Transverse colon (tissue), 4 donors: ENCODE measurements at regions not wholly inside any gene's neighbourhood (a gene's known extent, or its start where the extent isn't known, plus 50 kb on each side); places are given as distances from the start of the nearest gene placed in this dataset.

Experiments used
- DNase-seq: peaks from one replicate; pipeline ENCODE4 v3.0.0-alpha.2; 2019
- H3K27ac ChIP-seq, 4 donors: fragments of 200-600 bp; sonication (generic); 2 replicates each; pipeline ENCODE4 v1.5.1; 2016 to 2018; ENCODE audit warnings: inconsistent platforms in 4 of 4
- H3K27me3 ChIP-seq: fragments of 200-600 bp; sonication (generic); 2 replicates; pipeline ENCODE4 v1.5.1; 2017; ENCODE audit warnings: inconsistent platforms
- H3K36me3 ChIP-seq, 4 donors: fragments of 200-600 bp; sonication (generic); 2 replicates each; pipeline ENCODE4 v1.5.1; 2017 to 2019; ENCODE audit warnings: inconsistent platforms in 4 of 4
- H3K4me1 ChIP-seq, 4 donors: fragments of 200-600 bp; sonication (generic); 2 replicates each; pipeline ENCODE4 v1.5.1; 2017 to 2020; ENCODE audit warnings: inconsistent platforms in 4 of 4
- H3K4me3 ChIP-seq, 4 donors: fragments of 200-600 bp; sonication (generic); 1 replicate in 1 of 4; 2 replicates in 3 of 4; pipeline versions ENCODE4 v1.5.1 to v1.6.1; 2017 to 2019; ENCODE audit warnings: inconsistent platforms in 4 of 4
- H3K9me3 ChIP-seq, 2 donors: fragments of 200-600 bp; sonication (generic); 2 replicates each; pipeline ENCODE4 v1.5.1; 2017 to 2019; ENCODE audit warnings: inconsistent platforms in 2 of 2
- CTCF ChIP-seq, 5 experiments: fragments of 200-600 bp in 3 of 5; fragments of 450-650 bp in 2 of 5; sonication (generic) in 3 of 5; IDR thresholded peaks; 1 replicate in 2 of 5; 2 replicates in 3 of 5; pipeline ENCODE4 v1.5.1; 2016 to 2017; ENCODE audit warnings: antibody characterized with exemption in 5 of 5, inconsistent platforms in 3 of 5, mild to moderate bottlenecking in 2 of 5, moderate library complexity in 1 of 5
- EP300 ChIP-seq: sonication (generic); formaldehyde crosslinking; IDR thresholded peaks from one replicate; pipeline ENCODE4 v1.6.1; 2017; ENCODE audit warnings: antibody characterized with exemption, low read depth
- POLR2A ChIP-seq: fragments of 450-650 bp; IDR thresholded peaks from one replicate; pipeline ENCODE4 v1.6.1; 2016; ENCODE audit warnings: antibody characterized with exemption, mild to moderate bottlenecking, moderate library complexity
- POLR2AphosphoS5 ChIP-seq, 3 donors: sonication (generic); formaldehyde crosslinking; IDR thresholded peaks; one replicate each; pipeline ENCODE4 v1.6.1; 2016; ENCODE audit warnings: antibody characterized with exemption in 3 of 3
- WGBS, 2 donors: methylation state at CpG; one replicate each; pipeline ENCODE4 v1.1.5; 2018; ENCODE audit warnings: low coverage in 1 of 2; 5-methylcytosine and 5-hydroxymethylcytosine counted together
- in situ Hi-C, 4 donors: fragments of 200-750 bp; cut with MboI; loops; one replicate each; pipeline versions ENCODE4 v1.15.0 to v1.15.1; 2017; ENCODE audit warnings: low sequenced_read_pairs in 3 of 4, low pct_ligation_motif_present in 1 of 4, low pct_unique_long_range_greater_than_20kb in 1 of 4
- intact Hi-C: fragments of 100-400 bp; cut with DNase I; formaldehyde crosslinking; loops from one replicate; pipeline ENCODE4 v1.15.1; 2023; ENCODE audit warnings: low total_unique reads

GRCh38 chr20:24056491-24056890 is 67.9 kb upstream of the GGTLC1 start:
- Histone ChIP-seq H3K27me3 (no peaks in the 10 kb centered on the region), H3K27ac (no peak overlapping the region), H3K4me1 (no peaks in the 10 kb centered on the region), H3K4me3 (no peak overlapping the region), H3K9me3 (no peaks in the 10 kb centered on the region), H3K36me3 (no peaks in the 10 kb centered on the region)
- no peak for DNase-seq
- TF ChIP-seq POLR2AphosphoS5 (IDR thresholded peaks at IDR 0.05) (no peak), CTCF (IDR thresholded peaks at IDR 0.05) (no peak), EP300 (no peak), POLR2A (no peak)
- intact Hi-C loops (no loop called here), in situ Hi-C loops (no loop called here)
- 14 to 31% methylated on average over 1 of the region's 1 CpG for WGBS, 2 donors

GRCh38 chr20:24052599-24053275 is 64.2 kb upstream of the GGTLC1 start:
- no peak for DNase-seq
- TF ChIP-seq CTCF (IDR thresholded peaks at IDR 0.05) (no peak), POLR2AphosphoS5 (IDR thresholded peaks at IDR 0.05) (no peak), POLR2A (no peak), EP300 (no peak)
- WGBS, 2 donors = 91% methylated on average over 22 of the region's 23 CpGs; no CpG with 5 or more reads in 1 of the 2 donors
- no peaks in the 10 kb centered on the region for H3K36me3 ChIP-seq
- H3K4me3 ChIP-seq = no peak overlapping the region
- H3K4me1 ChIP-seq = no peaks in the 10 kb centered on the region
- no peaks in the 10 kb centered on the region for H3K27me3 ChIP-seq
- intact Hi-C loops (no loop called here), in situ Hi-C loops (no loop called here)
- H3K9me3 ChIP-seq = no peaks in the 10 kb centered on the region
- no peak overlapping the region for H3K27ac ChIP-seq

DNA sequence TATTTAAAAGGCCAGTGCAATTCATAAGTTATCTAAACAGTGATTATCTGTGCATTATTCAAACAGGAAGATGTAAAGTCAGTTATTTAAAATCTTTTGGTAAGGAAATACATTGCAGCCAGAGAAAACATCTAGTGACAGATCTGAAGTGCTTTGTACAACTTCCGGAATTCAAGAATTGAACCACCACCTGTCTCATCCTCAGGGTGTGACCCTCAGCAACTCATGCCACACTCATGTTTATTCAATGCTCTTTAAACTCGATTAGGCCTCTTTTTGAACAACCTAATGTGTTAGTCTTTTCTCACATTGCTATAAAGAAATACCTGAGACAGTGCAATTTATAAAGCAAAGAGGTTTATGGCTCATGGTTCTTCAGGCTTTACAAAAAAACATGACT is 62.6 kb upstream of the GGTLC1 start:
- intact Hi-C loops (no loop called here), in situ Hi-C loops (no loop called here)
- Histone ChIP-seq H3K27ac (no peak overlapping the region), H3K27me3 (no peaks in the 10 kb centered on the region), H3K4me3 (no peak overlapping the region), H3K36me3 (no peaks in the 10 kb centered on the region), H3K4me1 (no peaks in the 10 kb centered on the region), H3K9me3 (no peaks in the 10 kb centered on the region)
- WGBS, 2 donors = 46 to 69% methylated on average over 2 of the region's 2 CpGs
- no peak for TF ChIP-seq EP300
- no peak for TF ChIP-seq POLR2A
- TF ChIP-seq POLR2AphosphoS5 (IDR thresholded peaks at IDR 0.05) = no peak
- no peak for TF ChIP-seq CTCF (IDR thresholded peaks at IDR 0.05)
- DNase-seq = no peak

- in situ Hi-C loops = no loop called here
- TF ChIP-seq CTCF (IDR thresholded peaks at IDR 0.05) = no peak
- no peak for TF ChIP-seq EP300
- TF ChIP-seq POLR2A = no peak
- no peak for TF ChIP-seq POLR2AphosphoS5 (IDR thresholded peaks at IDR 0.05)
- no peak overlapping the region for H3K27ac ChIP-seq
- no peaks in the 10 kb centered on the region for H3K9me3 ChIP-seq
- 65% methylated on average over 3 of the region's 3 CpGs; no CpG with 5 or more reads in 1 of the 2 donors for whole genome bisulfite sequencing, 2 donors
- no peak overlapping the region for H3K4me3 ChIP-seq
- intact Hi-C loops = no loop called here
- H3K27me3 ChIP-seq = no peaks in the 10 kb centered on the region
- no peak for DNase-seq
- no peaks in the 10 kb centered on the region for H3K36me3 ChIP-seq
- H3K4me1 ChIP-seq = no peaks in the 10 kb centered on the region
Observed at GRCh38 chr20:24050119-24050518, 61.5 kb upstream of the GGTLC1 start.
